Stimulated activated CD8-positive, alpha-beta memory T cell treated with anti-CD3 and anti-CD28 coated beads, Interleukin-7, amount 100 ng/mL, for 48 hours (primary cell): ENCODE measurements at regions not wholly inside any gene's neighbourhood (a gene's known extent, or its start where the extent isn't known, plus 50 kb on each side); places are given as distances from the start of the nearest gene placed in this dataset.

ENCODE experiments used
- DNase-seq, 2 donors: peaks; one replicate each; pipeline ENCODE4 v3.0.0-alpha.2; 2020; ENCODE audit warnings: low read depth in 1 of 2; ENCODE audit errors: extremely low read depth in 1 of 2

DNA sequence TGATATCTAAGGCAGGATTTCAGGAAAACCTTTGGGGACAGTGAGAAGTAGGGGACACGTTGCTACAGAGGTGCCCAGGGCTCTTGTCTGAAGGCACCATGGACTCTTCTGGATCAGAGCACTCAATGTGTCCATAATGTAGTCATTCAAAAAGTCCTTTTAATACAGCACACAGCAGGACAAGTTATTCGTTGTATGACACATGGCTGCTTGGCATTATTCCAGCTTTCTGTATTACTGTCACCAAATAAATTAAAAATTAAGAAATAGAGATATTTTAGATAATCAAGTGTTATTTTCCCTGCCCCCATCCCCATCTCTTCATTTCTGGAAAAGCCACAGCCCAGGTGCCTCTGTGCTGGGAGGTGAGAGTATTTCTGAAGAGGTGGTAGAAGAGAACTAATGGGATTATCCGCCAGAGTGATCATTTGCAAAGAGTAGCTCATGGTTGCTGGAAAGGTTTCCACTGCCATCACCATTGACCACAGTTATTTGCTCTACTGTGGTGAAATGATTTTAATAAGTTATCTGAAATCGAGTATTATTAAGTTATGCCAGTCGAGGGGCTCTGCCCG lies 83.0 kb downstream of the CXCL12 start:
- DNase-seq = no peak

DNA sequence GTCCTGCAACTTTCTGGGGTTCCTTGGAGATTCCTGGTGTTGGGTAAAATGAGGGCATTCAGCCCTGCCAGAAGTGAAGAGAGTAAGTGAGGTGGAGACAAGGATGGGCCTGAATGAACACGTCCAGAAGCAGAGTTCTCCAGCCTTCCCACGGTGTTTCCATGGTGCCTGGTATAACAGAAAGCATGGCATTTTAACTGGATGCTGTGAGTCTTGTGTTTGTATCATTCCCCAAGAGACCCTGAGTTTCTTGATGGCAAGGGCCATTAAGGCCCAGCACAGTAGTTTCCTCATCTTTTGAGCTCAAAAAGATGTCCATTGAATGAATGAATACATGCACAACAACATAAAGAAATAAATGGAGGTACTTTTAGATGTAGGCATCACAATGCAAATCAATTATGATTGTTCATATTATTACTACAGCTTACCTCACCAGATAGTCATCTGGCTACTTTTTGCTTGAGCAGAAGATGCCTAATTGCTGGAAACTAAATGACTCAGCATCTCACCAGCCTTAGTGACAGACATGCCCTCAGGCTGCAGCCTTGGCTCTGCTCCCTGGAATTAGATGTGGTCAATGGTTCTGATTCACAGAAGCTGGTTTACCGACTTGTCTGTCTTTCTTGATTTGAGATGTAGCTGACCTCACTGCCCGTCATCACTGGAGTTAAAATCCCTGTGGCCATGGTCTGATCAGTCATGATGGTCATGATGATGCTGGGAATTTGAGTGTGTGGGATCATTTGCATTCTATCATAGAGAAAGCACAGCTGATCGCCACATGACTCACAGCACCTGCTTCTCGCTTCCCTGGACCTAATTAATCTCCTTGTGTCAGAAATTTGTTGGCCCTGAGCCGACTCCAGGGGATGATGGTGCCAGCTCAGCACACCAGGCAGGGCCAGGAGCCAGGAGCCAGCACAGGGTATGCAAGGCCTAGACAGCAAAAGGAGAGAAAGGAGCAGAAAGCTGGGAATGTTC lies 83.9 kb downstream of the CXCL12 start:
- DNase-seq = peak in 1 of 2 donors; percentile 11

DNA sequence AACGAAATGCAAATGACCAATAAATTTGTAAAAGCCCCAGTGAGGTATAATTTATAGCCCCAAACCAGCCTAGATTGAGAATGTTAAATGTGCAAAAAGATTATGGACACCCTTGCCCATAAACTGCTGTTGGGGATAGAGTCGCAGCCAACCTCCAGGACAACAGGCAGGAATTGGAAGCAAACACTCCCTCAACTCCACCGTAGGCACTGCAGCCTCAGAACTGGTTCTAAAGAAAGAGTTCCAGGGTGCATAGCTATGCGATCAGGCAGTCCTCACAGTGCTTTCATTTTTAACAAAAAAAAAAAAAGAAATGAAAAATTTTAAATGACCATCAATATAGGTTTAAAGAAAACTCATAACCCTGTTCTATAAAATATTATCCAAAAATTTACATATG lies 86.2 kb downstream of the CXCL12 start:
- DNase-seq = no peak

DNA sequence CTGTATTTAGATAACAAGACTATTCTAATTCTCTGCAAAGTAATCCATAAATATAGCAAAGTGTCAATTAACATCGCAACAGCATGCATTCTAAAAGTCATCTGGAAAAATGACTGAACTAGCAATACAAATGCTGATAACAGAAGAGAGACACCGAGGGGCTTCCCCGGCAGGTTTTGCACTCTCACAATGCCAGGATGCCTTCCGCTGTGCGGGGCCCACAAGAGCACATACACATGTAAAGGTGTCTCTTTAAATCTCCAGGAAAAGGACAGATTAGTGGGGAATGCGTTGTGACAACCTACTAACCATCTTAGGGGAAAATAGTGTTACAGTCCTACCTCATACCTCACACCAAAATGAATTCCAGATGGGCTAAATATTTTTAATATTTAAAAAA lies 86.9 kb downstream of the CXCL12 start:
- DNase-seq = no peak

DNA sequence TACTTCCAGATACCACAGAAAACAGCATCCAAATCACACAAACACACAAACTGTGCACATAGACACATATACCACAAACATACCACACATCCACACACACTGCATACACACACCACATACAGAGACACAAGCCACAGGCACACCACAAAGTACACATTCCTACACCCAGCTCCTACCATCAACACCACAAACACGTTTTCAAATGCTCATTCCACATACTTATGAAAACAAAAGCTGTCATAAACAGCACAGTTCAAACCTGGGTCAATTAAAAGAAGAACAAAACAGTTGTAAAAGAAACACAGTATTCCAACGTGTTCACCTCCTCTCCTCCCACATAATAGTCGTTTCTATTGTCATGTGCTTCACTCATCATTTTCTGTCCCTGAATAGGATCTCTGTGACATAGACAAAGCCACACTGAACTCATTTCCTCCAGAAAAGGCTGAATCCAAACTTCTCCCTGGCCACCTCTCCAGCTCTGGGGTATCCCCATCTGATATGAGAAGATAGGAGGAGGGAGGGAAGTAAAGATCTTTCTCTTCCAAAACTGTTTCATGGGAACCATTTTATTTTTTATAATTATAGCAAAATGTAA lies 89.2 kb downstream of the CXCL12 start:
- no peak for DNase-seq

DNA sequence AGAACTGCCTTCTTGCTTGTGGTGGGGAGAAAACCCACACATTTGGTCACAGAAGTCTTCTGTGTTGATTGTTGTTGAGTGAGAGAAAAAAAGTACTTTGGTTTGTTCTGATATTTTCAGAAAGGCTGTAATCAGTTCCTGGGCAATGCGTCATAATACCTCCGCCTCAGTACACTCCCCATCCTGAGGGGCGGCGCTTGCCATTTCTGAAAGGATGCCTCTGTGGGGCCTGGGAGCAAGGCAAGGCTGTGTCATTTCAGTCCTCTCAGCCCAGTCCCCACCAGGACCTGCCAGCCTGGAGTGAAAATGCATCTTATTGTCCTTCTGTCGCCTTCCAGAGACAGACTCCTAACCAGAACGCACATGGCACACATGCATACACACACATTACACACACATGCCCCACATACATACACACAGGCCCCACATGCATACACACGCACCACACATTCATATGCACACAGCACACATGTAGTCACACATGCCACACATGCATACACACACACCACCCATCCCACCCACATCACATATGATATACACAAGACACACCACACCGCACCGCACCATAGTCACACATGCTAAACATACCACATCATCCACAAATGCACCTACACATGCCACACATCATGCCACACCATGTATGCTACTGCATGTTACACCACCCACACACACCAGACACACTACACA lies 90.0 kb downstream of the CXCL12 start:
- no peak for DNase-seq

DNA sequence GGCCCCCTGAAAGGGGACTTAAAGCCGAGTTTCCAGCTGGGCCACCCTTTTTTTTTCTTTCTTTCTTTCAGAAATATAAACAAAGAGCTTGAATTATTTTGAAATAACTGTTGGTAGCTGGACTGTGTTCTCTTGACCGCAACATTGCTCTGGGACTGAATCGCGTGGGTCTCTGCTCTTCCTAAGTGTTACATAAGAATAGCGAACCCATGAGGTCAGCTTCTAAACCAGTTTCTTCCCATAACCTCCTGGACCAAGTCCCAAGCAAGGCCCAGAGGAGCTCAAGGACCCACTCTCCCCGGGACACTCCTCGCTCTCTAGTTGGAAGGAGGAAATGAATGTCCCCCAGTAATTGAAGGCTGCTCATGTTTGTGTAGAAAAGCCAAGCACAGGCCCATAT lies 91.1 kb downstream of the CXCL12 start:
- DNase-seq = no peak

DNA sequence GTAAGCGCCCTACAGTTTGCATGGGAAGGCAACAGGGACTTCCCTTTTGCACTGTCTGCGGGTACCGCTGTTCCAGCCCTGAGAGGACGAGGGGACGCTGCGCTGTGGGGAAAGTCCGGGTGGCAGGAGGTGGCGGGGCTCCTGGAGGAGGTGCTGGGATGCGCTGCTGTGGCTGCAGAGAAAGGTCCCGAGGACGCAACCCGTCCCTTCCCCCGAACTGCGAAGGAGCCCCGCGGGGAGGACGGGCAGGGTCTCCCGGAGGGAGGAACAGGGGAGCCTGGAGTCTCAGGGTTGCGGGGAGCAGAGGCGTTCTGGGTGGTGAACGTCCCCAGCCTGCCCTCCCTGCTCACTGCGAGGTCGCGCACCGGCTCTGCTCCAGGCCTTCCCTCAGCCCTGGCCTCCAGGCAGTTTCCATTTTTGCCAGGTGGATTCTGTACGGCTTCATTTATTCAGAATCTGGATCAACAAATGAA lies 91.6 kb downstream of the CXCL12 start:
- DNase-seq = no peak

DNA sequence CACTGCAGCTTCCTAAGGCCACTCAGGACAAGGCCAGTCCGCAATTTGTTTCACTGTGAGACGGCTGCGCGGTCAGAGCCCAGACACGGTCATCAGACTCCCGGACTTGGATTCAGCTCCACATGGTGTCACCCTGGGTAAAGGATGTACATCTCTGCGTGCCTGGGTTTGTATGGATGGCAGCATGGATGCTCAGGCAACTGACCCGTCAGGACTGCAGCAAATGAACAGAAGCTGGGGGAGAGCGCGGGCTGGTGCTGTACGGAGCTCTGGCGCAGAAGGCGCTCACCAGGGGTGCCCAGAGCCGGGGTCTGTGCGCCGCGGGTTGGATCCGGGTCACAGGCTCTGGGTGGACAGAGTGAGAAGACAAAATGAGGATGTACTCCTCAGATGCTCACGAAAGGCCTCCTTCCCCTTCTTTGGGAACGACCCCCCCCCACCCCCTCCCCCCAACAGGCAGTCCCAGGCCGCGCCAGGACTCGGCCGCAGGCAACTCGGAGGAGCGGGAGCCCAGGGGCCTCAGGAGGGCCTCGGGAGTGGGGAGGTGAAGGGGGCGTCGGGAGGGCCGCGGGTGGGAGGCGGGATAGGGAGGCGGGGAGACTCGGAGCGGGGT lies 92.4 kb downstream of the CXCL12 start:
- DNase-seq = no peak

DNA sequence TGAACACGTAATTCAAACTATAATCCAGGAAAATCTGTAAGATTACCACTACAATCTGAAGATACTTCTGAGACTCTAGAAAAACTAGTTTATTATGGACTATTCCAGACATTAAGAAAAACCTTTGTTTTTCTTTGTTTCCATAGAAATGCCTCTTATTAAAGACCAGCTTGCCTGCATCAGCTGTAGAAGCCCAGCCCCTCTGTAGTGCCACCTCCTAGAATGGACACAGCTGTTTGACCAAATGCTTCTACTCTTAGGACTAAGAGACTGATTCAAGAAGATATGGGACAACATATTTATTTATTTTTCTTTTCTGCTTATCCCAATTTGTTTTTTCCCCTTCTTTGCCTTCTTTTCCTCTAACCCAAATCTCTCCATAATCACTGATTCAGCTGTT lies 93.8 kb downstream of the CXCL12 start:
- DNase-seq = no peak

DNA sequence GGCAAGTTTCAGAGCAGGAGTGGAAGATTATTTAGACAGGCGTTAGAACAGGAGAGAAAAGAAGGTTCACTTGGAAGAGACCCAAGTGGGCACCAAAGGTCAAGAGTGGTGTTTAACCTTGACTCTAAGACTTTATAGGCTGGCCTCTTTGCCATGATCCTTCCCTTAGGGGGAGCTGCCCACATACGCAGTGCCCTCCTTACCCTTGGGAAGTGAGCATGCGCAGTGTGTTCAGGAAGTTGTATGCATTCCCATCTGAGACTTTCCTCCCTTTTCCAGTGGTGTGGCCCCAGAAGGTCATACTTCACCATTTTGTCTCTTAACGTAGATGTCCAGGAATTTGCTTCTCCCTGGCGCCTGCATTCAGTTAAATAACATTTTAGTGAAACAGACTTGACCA lies 95.8 kb downstream of the CXCL12 start:
- no peak for DNase-seq

DNA sequence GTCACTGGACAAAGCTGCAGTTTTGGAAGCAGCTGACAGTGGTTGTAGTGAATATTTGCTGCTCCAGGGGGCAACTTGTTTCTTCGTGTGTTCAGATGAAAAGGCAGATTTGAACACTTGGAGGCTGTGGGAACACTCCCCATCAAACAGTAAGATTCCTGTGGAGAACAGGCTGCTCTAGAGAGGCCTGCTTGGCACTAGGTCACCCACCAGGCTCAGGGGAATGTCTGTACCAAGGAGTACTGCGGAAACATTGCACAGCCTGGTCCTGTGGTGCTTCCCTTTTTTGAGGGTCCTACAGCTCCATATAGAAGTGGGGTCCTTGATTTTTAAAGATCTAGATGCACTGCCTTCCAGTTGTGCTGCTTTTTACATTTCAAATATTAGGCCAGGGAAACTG lies 97.5 kb downstream of the CXCL12 start:
- no peak for DNase-seq

DNA sequence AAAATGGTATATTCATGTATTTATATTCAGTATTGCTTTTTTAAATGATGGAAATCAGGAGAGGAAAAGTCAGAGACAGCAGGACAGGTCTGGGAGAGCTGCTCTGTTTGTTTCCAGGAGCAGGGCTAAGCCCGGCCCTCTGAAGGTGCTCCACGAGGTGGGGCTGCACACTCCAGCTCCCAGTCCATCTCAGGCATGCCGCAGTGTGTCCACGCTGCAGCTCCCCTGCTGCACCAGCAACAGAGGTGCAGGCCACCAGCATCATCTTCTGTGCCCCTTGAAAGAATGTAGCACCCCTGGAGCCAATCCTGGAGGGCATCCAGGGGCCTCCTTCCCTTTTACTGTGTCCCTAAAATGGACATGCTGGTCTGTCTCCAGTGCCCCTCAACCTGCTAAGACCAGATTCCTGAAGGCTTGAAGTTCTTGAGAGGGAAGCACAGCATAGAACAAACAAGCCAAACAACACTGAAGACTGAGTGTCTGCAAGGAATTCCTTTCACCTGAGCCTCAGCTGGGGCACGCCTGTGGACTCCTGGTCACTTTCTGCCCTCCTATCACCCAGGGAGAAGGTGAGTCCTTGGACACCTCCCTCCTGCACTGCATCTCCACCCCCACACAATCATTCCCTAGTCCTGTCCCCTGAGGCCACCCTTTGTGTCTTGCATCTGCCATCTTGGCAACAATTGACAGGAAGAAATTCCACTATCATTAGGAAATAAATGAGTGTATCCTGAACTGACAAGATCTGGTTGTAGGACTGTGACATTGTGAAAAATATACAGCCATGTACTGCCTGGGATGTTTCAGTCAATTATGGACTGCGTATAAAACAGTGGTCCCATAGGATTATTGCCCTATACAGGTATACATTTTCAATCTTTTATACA lies 100.5 kb downstream of the CXCL12 start:
- no peak for DNase-seq

DNA sequence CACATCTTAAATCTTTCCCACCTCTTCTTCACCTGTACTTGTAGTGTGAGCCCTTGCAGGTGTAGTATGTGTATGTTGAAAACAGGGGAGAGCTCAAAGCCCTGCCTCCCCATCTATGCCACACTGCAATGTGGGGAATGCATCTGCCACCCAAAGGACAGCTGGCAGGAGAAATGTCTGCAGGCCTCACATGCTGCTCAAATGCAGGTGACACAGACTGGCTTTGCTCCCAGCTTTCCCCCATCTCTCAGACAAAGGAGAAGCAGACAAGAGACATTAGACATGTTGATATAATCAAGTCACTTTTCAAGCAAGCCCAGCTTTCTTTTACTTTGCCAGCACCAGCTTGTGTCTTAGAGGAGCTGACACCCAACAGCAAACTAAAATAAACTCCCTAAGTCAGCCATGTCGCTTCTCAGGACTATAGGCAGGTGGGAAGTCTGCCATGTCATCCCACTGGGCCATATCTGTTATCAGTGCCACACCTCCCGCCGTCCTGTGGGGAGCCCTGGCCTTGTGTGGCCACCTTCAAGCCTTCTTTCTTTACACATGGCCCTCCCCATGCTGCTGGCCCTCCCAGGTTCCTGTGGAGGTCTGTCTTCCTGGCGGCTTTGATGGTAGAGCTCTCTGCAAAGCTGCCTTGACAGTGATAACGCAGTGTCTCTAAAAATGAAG lies 102.1 kb downstream of the CXCL12 start:
- DNase-seq = no peak

DNA sequence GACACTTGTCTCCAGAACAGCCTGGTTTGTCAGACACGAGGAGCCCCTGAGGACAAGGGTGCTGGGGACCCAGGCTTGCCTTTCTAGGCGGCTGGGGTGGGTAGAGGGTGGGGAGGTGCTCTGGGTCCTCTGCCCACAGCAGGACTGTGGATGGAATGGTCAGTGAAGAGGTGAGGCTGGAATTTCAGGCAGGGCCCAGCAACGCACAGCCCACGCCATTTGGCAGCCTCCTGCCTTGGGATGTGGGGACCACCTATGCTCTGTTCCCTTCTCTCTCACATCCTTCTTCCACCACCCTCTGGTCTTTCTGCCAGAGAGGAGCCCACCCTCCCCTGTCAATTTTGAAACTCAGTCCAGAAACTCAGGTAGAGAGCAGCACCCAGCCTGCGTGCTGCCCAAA lies 103.2 kb downstream of the CXCL12 start:
- DNase-seq = no peak

DNA sequence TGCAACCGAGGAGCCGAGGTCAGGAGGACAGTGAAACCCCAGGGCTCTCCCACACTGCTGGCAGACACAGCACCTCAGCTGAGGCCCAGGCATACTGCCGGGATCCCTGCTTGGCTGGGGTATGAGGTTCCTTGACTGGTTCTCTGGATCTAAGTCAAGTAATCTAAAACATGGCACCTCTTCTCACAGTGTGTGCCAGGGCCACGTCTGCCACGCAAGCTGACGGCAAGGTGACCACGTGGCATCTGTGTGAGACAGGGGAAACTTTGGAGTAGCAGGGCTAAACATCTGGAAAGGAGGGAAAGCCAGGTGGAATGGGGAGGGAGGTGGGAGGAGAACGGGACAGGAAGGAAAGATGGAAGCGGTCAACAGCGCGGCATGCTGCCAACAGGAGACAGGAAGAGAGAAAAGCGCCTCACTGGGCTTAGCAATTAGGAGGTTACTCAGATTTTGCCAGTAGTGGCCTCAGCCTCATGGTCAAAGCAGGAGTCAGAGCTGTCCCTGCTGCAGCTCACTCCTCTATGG lies 103.7 kb downstream of the CXCL12 start:
- DNase-seq = no peak

DNA sequence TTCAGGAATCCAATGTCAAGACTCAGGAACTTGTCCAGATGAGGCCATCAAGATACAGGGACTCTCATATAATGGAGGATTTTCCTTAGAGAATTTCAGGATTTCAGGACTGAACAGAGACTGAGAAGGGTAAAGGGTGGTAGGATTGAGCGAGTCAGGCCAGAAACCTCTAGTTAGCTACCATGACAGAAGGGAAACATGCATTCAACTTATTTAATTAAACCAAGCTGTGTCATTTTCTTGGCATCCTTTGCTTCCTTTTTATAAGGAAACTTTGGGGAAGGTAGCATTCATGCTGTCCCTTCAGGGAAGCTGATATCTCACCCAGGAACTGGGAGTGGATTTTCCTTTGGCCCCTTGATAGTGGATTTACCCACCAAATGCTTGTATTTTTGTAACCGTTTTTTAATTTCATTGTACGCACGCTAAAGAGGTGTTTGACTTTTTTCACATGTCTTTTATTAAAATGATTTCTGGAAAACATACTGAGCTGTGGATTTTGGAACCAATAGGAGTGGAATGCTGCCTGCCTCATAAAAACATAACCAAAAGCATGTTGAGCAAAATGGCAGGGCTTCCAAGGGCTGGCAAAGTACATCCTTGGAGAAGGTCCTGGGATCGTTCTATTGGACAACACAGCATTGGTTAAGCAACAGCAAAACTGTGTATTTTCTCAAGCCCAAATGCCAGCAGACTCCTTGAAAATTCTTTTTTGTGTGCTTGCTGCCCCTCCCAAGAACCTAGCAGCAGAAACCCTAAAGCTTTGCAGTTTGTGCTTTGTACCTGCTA lies 104.5 kb downstream of the CXCL12 start:
- no peak for DNase-seq

DNA sequence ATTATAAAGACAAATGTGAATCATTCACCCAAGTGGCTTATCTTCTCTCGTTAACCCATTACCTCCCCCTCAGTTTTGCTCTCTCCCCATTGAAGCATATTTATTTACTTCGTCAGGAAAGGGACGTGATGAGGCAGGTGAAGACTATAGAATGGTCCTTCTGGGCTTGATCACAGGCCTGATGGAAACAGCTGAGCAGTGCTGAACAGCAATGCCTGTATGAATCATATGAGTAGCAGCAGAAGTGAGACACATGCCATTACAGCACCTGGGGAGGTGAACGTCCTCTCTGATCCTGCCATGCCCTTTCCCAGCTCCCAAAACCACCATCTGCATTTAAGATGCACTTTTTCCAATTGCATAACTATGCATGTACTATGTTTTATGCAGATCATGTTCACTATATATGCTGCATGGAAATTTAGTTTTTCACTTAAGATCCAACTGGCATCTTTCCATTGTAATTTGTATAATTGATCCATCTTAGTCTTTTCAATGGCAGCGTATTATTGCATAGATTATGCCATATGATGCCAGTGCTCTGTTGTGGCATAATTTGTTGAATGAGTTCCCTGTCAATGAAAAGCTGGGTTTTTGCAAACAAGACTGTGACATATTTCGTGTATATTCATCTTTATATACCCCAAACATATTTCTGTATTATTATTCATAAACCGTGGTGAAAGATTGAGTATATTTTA lies 105.3 kb downstream of the CXCL12 start:
- no peak for DNase-seq
